Prostate gland (tissue), 2 donors: ENCODE measurements at regions not wholly inside any gene's neighbourhood (a gene's known extent, or its start where the extent isn't known, plus 50 kb on each side); places are given as distances from the start of the nearest gene placed in this dataset.

ENCODE experiments used
- CTCF ChIP-seq, 4 experiments: fragments of 200-600 bp in 2 of 4; fragments of 450-650 bp in 2 of 4; sonication (generic) in 2 of 4; IDR thresholded peaks; 1 replicate in 3 of 4; 2 replicates in 1 of 4; pipeline ENCODE4 v1.5.1; 2016 to 2019; ENCODE audit warnings: antibody characterized with exemption in 4 of 4, mild to moderate bottlenecking in 2 of 4, moderate library complexity in 2 of 4
- POLR2A ChIP-seq: fragments of 450-650 bp; IDR thresholded peaks from one replicate; pipeline ENCODE4 v1.6.1; 2016; ENCODE audit warnings: antibody characterized with exemption, mild to moderate bottlenecking

- TF ChIP-seq CTCF (IDR thresholded peaks at IDR 0.05) = no peak
- no peak for TF ChIP-seq POLR2A
Measured at GRCh38 chr15:85960381-85960780, 119.3 kb upstream of the AGBL1 start.
